ENCODE measurements at regions not wholly inside any gene's neighbourhood (a gene's known extent, or its start where the extent isn't known, plus 50 kb on each side); places are given as distances from the start of the nearest gene placed in this dataset.

- H3K79me2 ChIP-seq (ENCODE audit: insufficient read depth, low read length), result no peaks in the 10 kb centered on the region
Observed at GRCh38 chr4:179748837-179749236, 2306.6 kb upstream of the AGA start.

More at GRCh38 chr4:179748837-179749236, 2306.6 kb upstream of the AGA start:
- intact Hi-C loops (cut with micrococcal nuclease), result no loop called here
- Histone ChIP-seq H3K27ac (ENCODE audit: low read depth, low read length) (no peak overlapping the region), H2AFZ (ENCODE audit: low read depth, low read length, poor library complexity, severe bottlenecking) (no peak overlapping the region), H3K4me3 (replicated peaks in 1 of 2; ENCODE audit: low read depth in 1 of 2, low read length in 2 of 2) (no peak overlapping the region), H3K9me3 (ENCODE audit: control insufficient read depth in 1 of 2, insufficient read depth in 1 of 2, low read depth in 1 of 2, low read length in 2 of 2) (no peaks in the 10 kb centered on the region), H3K27me3 (ENCODE audit: insufficient read depth, low read length) (no peaks in the 10 kb centered on the region), H3K9ac (ENCODE audit: low read length) (no peak overlapping the region), H4K20me1 (ENCODE audit: insufficient read depth) (no peaks in the 10 kb centered on the region), H3K4me1 (ENCODE audit: control insufficient read depth in 1 of 2, insufficient read depth in 2 of 2, low read length in 2 of 2) (no peaks in the 10 kb centered on the region), H3K36me3 (ENCODE audit: control insufficient read depth in 1 of 2, insufficient read depth in 2 of 2, low read length in 2 of 2) (no peaks in the 10 kb centered on the region), H3K9me2 (ENCODE audit: insufficient read depth) (no peaks in the 10 kb centered on the region), H3K4me2 (ENCODE audit: low read length) (no peak overlapping the region)
- TF ChIP-seq POLR2A (IDR thresholded peaks at IDR 0.05; ENCODE audit: borderline replicate concordance, extremely low read depth, insufficient read depth, insufficient read length) (no peak), JUND (IDR thresholded peaks at IDR 0.05) (no peak), SRF (IDR thresholded peaks at IDR 0.05; ENCODE audit: low read depth) (no peak), RAD21 (IDR thresholded peaks at IDR 0.05; ENCODE audit: low read depth) (no peak), SIN3A (IDR thresholded peaks at IDR 0.05; ENCODE audit: low read depth) (no peak), ELF1 (IDR thresholded peaks at IDR 0.05; ENCODE audit: borderline replicate concordance, low read depth) (no peak), EGR1 (IDR thresholded peaks at IDR 0.05; ENCODE audit: low read depth) (no peak), EZH2phosphoT487 (IDR thresholded peaks at IDR 0.05; ENCODE audit: borderline replicate concordance) (no peak), CBX3 (IDR thresholded peaks at IDR 0.05; ENCODE audit: low read depth) (no peak), SP1 (IDR thresholded peaks at IDR 0.05; ENCODE audit: low read depth) (no peak), YY1 (IDR thresholded peaks at IDR 0.05; ENCODE audit: extremely low read depth, insufficient replicate concordance, low read depth, low read length) (no peak), FOSL1 (IDR thresholded peaks at IDR 0.05; ENCODE audit: low read depth) (no peak), POLR2AphosphoS5 (IDR thresholded peaks at IDR 0.05; ENCODE audit: low read depth, low read length) (no peak)
- TF ChIP-seq, protein P1, sequence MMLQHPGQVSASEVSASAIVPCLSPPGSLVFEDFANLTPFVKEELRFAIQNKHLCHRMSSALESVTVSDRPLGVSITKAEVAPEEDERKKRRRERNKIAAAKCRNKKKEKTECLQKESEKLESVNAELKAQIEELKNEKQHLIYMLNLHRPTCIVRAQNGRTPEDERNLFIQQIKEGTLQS (IDR thresholded peaks at IDR 0.05), result no peak
- TF ChIP-seq, protein P2, sequence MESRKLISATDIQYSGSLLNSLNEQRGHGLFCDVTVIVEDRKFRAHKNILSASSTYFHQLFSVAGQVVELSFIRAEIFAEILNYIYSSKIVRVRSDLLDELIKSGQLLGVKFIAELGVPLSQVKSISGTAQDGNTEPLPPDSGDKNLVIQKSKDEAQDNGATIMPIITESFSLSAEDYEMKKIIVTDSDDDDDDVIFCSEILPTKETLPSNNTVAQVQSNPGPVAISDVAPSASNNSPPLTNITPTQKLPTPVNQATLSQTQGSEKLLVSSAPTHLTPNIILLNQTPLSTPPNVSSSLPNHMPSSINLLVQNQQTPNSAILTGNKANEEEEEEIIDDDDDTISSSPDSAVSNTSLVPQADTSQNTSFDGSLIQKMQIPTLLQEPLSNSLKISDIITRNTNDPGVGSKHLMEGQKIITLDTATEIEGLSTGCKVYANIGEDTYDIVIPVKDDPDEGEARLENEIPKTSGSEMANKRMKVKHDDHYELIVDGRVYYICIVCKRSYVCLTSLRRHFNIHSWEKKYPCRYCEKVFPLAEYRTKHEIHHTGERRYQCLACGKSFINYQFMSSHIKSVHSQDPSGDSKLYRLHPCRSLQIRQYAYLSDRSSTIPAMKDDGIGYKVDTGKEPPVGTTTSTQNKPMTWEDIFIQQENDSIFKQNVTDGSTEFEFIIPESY (IDR thresholded peaks at IDR 0.05; ENCODE audit: extremely low read depth, insufficient replicate concordance, low read length), result no peak
- TF ChIP-seq, protein P3, sequence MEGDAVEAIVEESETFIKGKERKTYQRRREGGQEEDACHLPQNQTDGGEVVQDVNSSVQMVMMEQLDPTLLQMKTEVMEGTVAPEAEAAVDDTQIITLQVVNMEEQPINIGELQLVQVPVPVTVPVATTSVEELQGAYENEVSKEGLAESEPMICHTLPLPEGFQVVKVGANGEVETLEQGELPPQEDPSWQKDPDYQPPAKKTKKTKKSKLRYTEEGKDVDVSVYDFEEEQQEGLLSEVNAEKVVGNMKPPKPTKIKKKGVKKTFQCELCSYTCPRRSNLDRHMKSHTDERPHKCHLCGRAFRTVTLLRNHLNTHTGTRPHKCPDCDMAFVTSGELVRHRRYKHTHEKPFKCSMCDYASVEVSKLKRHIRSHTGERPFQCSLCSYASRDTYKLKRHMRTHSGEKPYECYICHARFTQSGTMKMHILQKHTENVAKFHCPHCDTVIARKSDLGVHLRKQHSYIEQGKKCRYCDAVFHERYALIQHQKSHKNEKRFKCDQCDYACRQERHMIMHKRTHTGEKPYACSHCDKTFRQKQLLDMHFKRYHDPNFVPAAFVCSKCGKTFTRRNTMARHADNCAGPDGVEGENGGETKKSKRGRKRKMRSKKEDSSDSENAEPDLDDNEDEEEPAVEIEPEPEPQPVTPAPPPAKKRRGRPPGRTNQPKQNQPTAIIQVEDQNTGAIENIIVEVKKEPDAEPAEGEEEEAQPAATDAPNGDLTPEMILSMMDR (IDR thresholded peaks at IDR 0.05 in 2 of 3, conservative IDR thresholded peaks at IDR 0.05 in 1 of 3; ENCODE audit: borderline replicate concordance in 1 of 3, insufficient read depth in 1 of 3, low read depth in 2 of 3, low read length in 2 of 3), result no peak
- RAD21 ChIA-PET (ENCODE audit: low non-redundant PET in 1 of 2, low total read pairs in 2 of 2, uncharacterized antibody in 2 of 2, unreplicated experiment in 2 of 2), result no interaction called here
- ATAC-seq, result no peak
- no TSS peak for BruUV-seq (replicated peaks)
- POLR2A ChIA-PET, result no interaction called here
- CTCF ChIA-PET, result no interaction called here
- no peak for DNase-seq (ENCODE audit: low read depth, low spot score)

Data from HCT116 (cell line).